Neural cell (in vitro differentiated cells): ENCODE measurements at regions not wholly inside any gene's neighbourhood (a gene's known extent, or its start where the extent isn't known, plus 50 kb on each side); places are given as distances from the start of the nearest gene placed in this dataset.

ENCODE experiments used
- RAD21 ChIP-seq: fragments of 450-650 bp; conservative IDR thresholded peaks from 2 replicates; pipeline ENCODE4 v1.6.1; 2014; ENCODE audit warnings: antibody characterized with exemption, mild to moderate bottlenecking, moderate library complexity
- TAF1 ChIP-seq: IDR thresholded peaks from 2 replicates; pipeline ENCODE4 v1.6.1; 2012; ENCODE audit warnings: low read depth
- TF ChIP-seq, protein P1 (sequence below): fragments of 450-650 bp; IDR thresholded peaks from 2 replicates; pipeline ENCODE4 v1.5.1; 2014; ENCODE audit warnings: antibody characterized with exemption, mild to moderate bottlenecking, moderate library complexity; ENCODE audit not compliant: poor library complexity, severe bottlenecking

DNA sequence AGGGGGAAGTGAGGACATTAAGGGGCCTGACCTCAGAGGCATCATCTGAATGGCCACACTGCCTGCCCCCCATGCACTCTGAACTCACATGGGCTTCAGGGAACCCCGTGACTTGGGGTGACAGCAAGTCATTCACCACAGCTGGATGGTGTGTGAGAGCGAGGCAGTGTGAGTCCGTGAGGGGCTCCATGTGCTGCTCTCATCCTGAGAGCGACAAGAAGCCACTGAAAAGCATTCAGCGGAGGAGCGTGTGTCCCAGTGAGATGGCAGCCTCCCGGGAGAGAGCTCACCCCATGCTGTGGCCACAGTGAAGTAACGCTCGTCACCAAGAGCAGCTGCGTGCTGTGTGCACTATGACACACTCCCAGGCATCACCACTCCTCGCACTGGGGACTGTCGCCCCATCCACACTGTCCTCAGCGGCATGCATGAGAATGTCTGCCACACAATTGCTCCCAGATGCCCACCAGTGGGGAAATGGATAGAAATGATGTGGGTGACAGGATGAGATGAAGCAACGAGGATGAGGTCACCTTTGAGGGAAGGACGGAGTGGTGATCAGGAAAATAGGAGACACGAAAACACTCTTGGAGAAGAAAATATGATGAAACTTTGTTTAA, 213.0 kb upstream of the RAB6C start:
- TF ChIP-seq TAF1 (no peak), RAD21 (no peak)
- TF ChIP-seq, protein P1, sequence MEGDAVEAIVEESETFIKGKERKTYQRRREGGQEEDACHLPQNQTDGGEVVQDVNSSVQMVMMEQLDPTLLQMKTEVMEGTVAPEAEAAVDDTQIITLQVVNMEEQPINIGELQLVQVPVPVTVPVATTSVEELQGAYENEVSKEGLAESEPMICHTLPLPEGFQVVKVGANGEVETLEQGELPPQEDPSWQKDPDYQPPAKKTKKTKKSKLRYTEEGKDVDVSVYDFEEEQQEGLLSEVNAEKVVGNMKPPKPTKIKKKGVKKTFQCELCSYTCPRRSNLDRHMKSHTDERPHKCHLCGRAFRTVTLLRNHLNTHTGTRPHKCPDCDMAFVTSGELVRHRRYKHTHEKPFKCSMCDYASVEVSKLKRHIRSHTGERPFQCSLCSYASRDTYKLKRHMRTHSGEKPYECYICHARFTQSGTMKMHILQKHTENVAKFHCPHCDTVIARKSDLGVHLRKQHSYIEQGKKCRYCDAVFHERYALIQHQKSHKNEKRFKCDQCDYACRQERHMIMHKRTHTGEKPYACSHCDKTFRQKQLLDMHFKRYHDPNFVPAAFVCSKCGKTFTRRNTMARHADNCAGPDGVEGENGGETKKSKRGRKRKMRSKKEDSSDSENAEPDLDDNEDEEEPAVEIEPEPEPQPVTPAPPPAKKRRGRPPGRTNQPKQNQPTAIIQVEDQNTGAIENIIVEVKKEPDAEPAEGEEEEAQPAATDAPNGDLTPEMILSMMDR = no peak
